ENCODE measurements at regions not wholly inside any gene's neighbourhood (a gene's known extent, or its start where the extent isn't known, plus 50 kb on each side); places are given as distances from the start of the nearest gene placed in this dataset.

DNA sequence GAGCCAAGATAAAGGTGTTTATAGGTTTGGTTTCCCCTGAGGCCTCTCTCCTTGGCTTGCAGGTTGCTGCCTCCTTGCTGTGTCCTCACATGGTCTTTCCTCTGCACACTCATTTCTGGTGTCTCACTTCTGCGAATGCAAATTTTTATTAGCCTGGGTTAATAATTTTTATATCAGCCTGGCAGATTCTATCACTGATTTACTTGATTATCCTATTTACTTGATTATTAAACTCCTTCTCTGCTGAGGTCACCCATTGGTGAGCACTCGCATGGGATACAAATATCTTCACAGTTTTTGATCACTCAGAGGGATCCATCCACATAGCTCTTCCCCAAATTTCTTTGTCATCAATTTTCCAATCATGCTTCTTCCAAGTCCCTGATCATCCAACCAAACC lies 90.9 kb upstream of the IGLL5 start:
- DNase-seq (ENCODE audit: low spot score), result no peak
- no peak overlapping the region for H2AFZ ChIP-seq
- no peak overlapping the region for H3K4me2 ChIP-seq
- no peak overlapping the region for H3K4me3 ChIP-seq
- H3K27me3 ChIP-seq, result no peaks in the 10 kb centered on the region
- TF ChIP-seq EZH2 (IDR thresholded peaks at IDR 0.05; ENCODE audit: borderline replicate concordance) (no peak), EZH2phosphoT487 (IDR thresholded peaks at IDR 0.05; ENCODE audit: low read depth, severe bottlenecking, unreplicated experiment) (no peak)
- TF ChIP-seq, protein P1, sequence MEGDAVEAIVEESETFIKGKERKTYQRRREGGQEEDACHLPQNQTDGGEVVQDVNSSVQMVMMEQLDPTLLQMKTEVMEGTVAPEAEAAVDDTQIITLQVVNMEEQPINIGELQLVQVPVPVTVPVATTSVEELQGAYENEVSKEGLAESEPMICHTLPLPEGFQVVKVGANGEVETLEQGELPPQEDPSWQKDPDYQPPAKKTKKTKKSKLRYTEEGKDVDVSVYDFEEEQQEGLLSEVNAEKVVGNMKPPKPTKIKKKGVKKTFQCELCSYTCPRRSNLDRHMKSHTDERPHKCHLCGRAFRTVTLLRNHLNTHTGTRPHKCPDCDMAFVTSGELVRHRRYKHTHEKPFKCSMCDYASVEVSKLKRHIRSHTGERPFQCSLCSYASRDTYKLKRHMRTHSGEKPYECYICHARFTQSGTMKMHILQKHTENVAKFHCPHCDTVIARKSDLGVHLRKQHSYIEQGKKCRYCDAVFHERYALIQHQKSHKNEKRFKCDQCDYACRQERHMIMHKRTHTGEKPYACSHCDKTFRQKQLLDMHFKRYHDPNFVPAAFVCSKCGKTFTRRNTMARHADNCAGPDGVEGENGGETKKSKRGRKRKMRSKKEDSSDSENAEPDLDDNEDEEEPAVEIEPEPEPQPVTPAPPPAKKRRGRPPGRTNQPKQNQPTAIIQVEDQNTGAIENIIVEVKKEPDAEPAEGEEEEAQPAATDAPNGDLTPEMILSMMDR (IDR thresholded peaks at IDR 0.05; ENCODE audit: poor library complexity), result no peak
- WGBS (ENCODE audit: low lambda C conversion rate, missing lambda C conversion rate), result 45% methylated on average over 2 of the region's 2 CpGs
- no peaks in the 10 kb centered on the region for H3K79me2 ChIP-seq
- H3K9me3 ChIP-seq (ENCODE audit: low read depth), result no peaks in the 10 kb centered on the region
- no peaks in the 10 kb centered on the region for H4K20me1 ChIP-seq (ENCODE audit: insufficient read depth, poor library complexity, severe bottlenecking)
- no peaks in the 10 kb centered on the region for H3K4me1 ChIP-seq (ENCODE audit: insufficient read depth)
- H3K27ac ChIP-seq, result no peak overlapping the region
- H3K36me3 ChIP-seq (replicated peaks; ENCODE audit: insufficient read depth, low read depth), result no peaks in the 10 kb centered on the region
- no peaks in the 10 kb centered on the region for H3K9me2 ChIP-seq (replicated peaks; ENCODE audit: insufficient read depth)

DNA sequence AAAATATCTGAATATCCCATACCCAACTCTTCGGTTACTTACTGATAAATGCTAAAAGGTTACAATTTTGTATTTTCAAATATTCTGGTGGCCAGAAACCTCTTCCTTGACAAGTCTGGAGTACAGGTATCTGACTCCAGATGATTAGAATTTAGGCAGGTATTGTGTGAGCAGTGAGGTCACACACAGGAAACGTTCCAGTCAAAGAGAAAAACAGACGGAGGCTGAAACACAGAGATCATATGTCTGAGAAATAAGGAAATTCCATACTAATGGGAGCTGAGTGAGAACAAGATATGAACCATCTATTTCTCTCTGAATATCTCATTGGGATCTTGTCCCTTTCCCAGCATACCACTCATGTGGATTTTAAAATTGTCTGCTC lies 89.4 kb upstream of the IGLL5 start:
- Histone ChIP-seq H3K27me3 (no peaks in the 10 kb centered on the region), H3K27ac (no peak overlapping the region), H3K4me1 (ENCODE audit: insufficient read depth) (no peaks in the 10 kb centered on the region), H2AFZ (no peak overlapping the region), H3K79me2 (no peaks in the 10 kb centered on the region), H3K36me3 (replicated peaks; ENCODE audit: insufficient read depth, low read depth) (no peaks in the 10 kb centered on the region), H3K9me2 (replicated peaks; ENCODE audit: insufficient read depth) (no peaks in the 10 kb centered on the region), H4K20me1 (ENCODE audit: insufficient read depth, poor library complexity, severe bottlenecking) (no peaks in the 10 kb centered on the region), H3K9me3 (ENCODE audit: low read depth) (no peaks in the 10 kb centered on the region), H3K4me3 (no peak overlapping the region), H3K4me2 (no peak overlapping the region)
- TF ChIP-seq EZH2phosphoT487 (IDR thresholded peaks at IDR 0.05; ENCODE audit: low read depth, severe bottlenecking, unreplicated experiment) (no peak), EZH2 (IDR thresholded peaks at IDR 0.05; ENCODE audit: borderline replicate concordance) (no peak)
- TF ChIP-seq, protein P1 (IDR thresholded peaks at IDR 0.05; ENCODE audit: poor library complexity), result no peak
- no peak for DNase-seq (ENCODE audit: low spot score)
- 45% methylated on average over 3 of the region's 3 CpGs for WGBS (ENCODE audit: low lambda C conversion rate, missing lambda C conversion rate)

DNA sequence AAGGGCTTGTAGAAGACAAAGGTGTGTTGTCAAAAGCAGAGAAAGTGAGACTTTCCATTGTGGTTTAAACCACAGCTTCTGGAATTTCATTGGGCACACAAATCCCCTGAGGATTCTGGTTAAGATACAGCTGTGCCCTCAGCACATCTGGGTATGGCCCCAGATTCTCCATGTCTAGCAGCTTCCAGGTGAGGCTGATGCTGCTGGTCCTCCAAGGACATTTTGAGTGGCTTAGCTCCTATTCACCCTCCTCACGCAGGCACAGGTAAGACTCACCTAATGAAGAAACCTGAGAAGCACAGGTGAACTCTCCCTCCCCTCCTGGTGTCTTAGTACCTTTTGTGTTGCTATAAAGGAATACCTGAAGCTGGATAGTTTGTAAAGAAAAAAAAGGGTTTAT lies 88.9 kb upstream of the IGLL5 start:
- TF ChIP-seq EZH2 (IDR thresholded peaks at IDR 0.05; ENCODE audit: borderline replicate concordance) (no peak), EZH2phosphoT487 (IDR thresholded peaks at IDR 0.05; ENCODE audit: low read depth, severe bottlenecking, unreplicated experiment) (no peak)
- TF ChIP-seq, protein P1 (IDR thresholded peaks at IDR 0.05; ENCODE audit: poor library complexity), result no peak
- Histone ChIP-seq H4K20me1 (ENCODE audit: insufficient read depth, poor library complexity, severe bottlenecking) (no peaks in the 10 kb centered on the region), H3K4me3 (no peak overlapping the region), H3K4me1 (ENCODE audit: insufficient read depth) (no peaks in the 10 kb centered on the region), H3K4me2 (no peak overlapping the region), H3K79me2 (no peaks in the 10 kb centered on the region), H2AFZ (no peak overlapping the region), H3K9me3 (ENCODE audit: low read depth) (no peaks in the 10 kb centered on the region), H3K27me3 (no peaks in the 10 kb centered on the region), H3K27ac (no peak overlapping the region), H3K9me2 (replicated peaks; ENCODE audit: insufficient read depth) (no peaks in the 10 kb centered on the region), H3K36me3 (replicated peaks; ENCODE audit: insufficient read depth, low read depth) (no peaks in the 10 kb centered on the region)
- no peak for DNase-seq (ENCODE audit: low spot score)
- WGBS (ENCODE audit: low lambda C conversion rate, missing lambda C conversion rate), result 81% methylated on average over 1 of the region's 1 CpG

GRCh38 chr22:22799561-22799960 lies 88.1 kb upstream of the IGLL5 start:
- 36% methylated on average over 4 of the region's 4 CpGs for WGBS (ENCODE audit: low lambda C conversion rate, missing lambda C conversion rate)
- Histone ChIP-seq H3K9me3 (ENCODE audit: low read depth) (no peaks in the 10 kb centered on the region), H2AFZ (no peak overlapping the region), H3K4me2 (no peak overlapping the region), H3K79me2 (no peaks in the 10 kb centered on the region), H3K4me3 (no peak overlapping the region), H3K9me2 (replicated peaks; ENCODE audit: insufficient read depth) (no peaks in the 10 kb centered on the region), H3K27ac (no peak overlapping the region), H3K27me3 (no peaks in the 10 kb centered on the region), H3K4me1 (ENCODE audit: insufficient read depth) (no peaks in the 10 kb centered on the region), H3K36me3 (replicated peaks; ENCODE audit: insufficient read depth, low read depth) (no peaks in the 10 kb centered on the region), H4K20me1 (ENCODE audit: insufficient read depth, poor library complexity, severe bottlenecking) (no peaks in the 10 kb centered on the region)
- TF ChIP-seq, protein P1 (IDR thresholded peaks at IDR 0.05; ENCODE audit: poor library complexity), result no peak
- no peak for TF ChIP-seq EZH2 (IDR thresholded peaks at IDR 0.05; ENCODE audit: borderline replicate concordance)
- TF ChIP-seq EZH2phosphoT487 (IDR thresholded peaks at IDR 0.05; ENCODE audit: low read depth, severe bottlenecking, unreplicated experiment), result no peak
- no peak for DNase-seq (ENCODE audit: low spot score)

All from hepatocyte (in vitro differentiated cells).